HL-60 (cell line): ENCODE measurements at regions not wholly inside any gene's neighbourhood (a gene's known extent, or its start where the extent isn't known, plus 50 kb on each side); places are given as distances from the start of the nearest gene placed in this dataset.

ENCODE experiments used
- CTCF ChIP-seq: IDR thresholded peaks from one replicate; pipeline ENCODE4 v1.5.1; 2011; ENCODE audit warnings: low read length, control low read depth, inconsistent platforms; ENCODE audit not compliant: insufficient read depth
- POLR2AphosphoS5 ChIP-seq: IDR thresholded peaks from 2 replicates; pipeline ENCODE4 v1.6.1; 2012; ENCODE audit warnings: low read depth
- REST ChIP-seq: IDR thresholded peaks from 2 replicates; pipeline ENCODE4 v1.6.1; 2012; ENCODE audit warnings: low read depth; ENCODE audit not compliant: insufficient replicate concordance

DNA sequence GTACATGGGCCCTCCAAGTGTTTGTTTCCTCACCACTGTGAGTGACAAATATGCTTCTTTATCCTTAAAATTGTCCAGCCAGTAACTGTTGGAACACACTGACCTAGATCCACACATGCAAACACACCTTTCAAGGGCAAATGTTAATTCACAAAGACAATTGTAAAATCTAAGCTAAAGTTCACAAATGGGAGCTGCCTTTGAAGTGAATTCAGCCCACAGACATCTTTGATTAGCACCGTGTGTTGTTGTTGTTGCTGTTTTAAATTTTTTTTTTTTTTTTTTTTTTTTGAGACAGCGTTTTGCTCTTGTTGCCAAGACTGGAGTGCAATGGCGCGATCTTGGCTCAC is 52.3 kb upstream of the SLC16A1 start:
- no peak for TF ChIP-seq REST
- no peak for TF ChIP-seq CTCF
- no peak for TF ChIP-seq POLR2AphosphoS5
